C1 segment of cervical spinal cord (tissue), 14 donors: ENCODE measurements at regions not wholly inside any gene's neighbourhood (a gene's known extent, or its start where the extent isn't known, plus 50 kb on each side); places are given as distances from the start of the nearest gene placed in this dataset.
"Not testable (repeated sequence)": the region's sequence is repeated elsewhere in the genome, so short reads cannot be mapped to it uniquely, and the experiment has no call there.

Source experiments
- DNase-seq, 14 donors: peaks; one replicate each; lab custom pipeline; 2025; lab: John Stamatoyannopoulos, UW

- no peak for DNase-seq
Measured at GRCh38 chr5:39566029-39566428, 141.2 kb upstream of the DAB2 start.

- DNase-seq = no peak
Measured at GRCh38 chr5:39561421-39561820, 136.6 kb upstream of the DAB2 start.

- no peak for DNase-seq
Measured at GRCh38 chr5:39560726-39561125, 135.9 kb upstream of the DAB2 start.

GRCh38 chr5:39559923-39560322 is 135.1 kb upstream of the DAB2 start:
- DNase-seq = no peak

- DNase-seq = no peak
Measured at GRCh38 chr5:39558541-39558940, 133.8 kb upstream of the DAB2 start.

GRCh38 chr5:39555788-39556187 is 131.0 kb upstream of the DAB2 start:
- no peak for DNase-seq

- peak in 1 of 14 donors; percentile 13 for DNase-seq
Measured at GRCh38 chr5:39547553-39548154, 122.9 kb upstream of the DAB2 start.

GRCh38 chr5:39544941-39545340 is 120.2 kb upstream of the DAB2 start:
- DNase-seq = no peak

- DNase-seq = no peak
Measured at GRCh38 chr5:39543335-39543734, 118.6 kb upstream of the DAB2 start.

GRCh38 chr5:39542511-39543285 is 117.9 kb upstream of the DAB2 start:
- DNase-seq = no peak

- no peak for DNase-seq
Measured at GRCh38 chr5:39541920-39542319, 117.1 kb upstream of the DAB2 start.

- DNase-seq = no peak
Measured at GRCh38 chr5:39539470-39539869, 114.7 kb upstream of the DAB2 start.

GRCh38 chr5:39534690-39535089 is 109.9 kb upstream of the DAB2 start:
- no peak for DNase-seq

GRCh38 chr5:39533749-39534148 is 109.0 kb upstream of the DAB2 start:
- no peak for DNase-seq

- no peak for DNase-seq
Measured at GRCh38 chr5:39532511-39532910, 107.7 kb upstream of the DAB2 start.

- no peak for DNase-seq
Measured at GRCh38 chr5:39531306-39531705, 106.5 kb upstream of the DAB2 start.

GRCh38 chr5:39526914-39527477 is 102.2 kb upstream of the DAB2 start:
- no peak for DNase-seq

- DNase-seq = not testable (repeated sequence)
Measured at GRCh38 chr5:39525781-39526180, 101.0 kb upstream of the DAB2 start.

GRCh38 chr5:39525271-39525670 is 100.5 kb upstream of the DAB2 start:
- no peak for DNase-seq

- no peak for DNase-seq
Measured at GRCh38 chr5:39523821-39524220, 99.0 kb upstream of the DAB2 start.

GRCh38 chr5:39521940-39522590 is 97.3 kb upstream of the DAB2 start:
- no peak for DNase-seq

GRCh38 chr5:39521098-39521860 is 96.5 kb upstream of the DAB2 start:
- no peak for DNase-seq
